Caki2 (cell line): ENCODE measurements at regions not wholly inside any gene's neighbourhood (a gene's known extent, or its start where the extent isn't known, plus 50 kb on each side); places are given as distances from the start of the nearest gene placed in this dataset.
"Not testable (repeated sequence)": the region's sequence is repeated elsewhere in the genome, so short reads cannot be mapped to it uniquely, and the experiment has no call there.

ENCODE experiments used
- DNase-seq: peaks from one replicate; pipeline ENCODE4 v3.0.0-alpha.2; 2015; ENCODE audit warnings: low read depth
- in situ Hi-C: cut with HindIII; loops from 2 replicates; pipeline ENCODE4 v1.10.0; 2016; ENCODE audit warnings: low sequenced_read_pairs, low pct_unique_long_range_greater_than_20kb, mixed read lengths

DNA sequence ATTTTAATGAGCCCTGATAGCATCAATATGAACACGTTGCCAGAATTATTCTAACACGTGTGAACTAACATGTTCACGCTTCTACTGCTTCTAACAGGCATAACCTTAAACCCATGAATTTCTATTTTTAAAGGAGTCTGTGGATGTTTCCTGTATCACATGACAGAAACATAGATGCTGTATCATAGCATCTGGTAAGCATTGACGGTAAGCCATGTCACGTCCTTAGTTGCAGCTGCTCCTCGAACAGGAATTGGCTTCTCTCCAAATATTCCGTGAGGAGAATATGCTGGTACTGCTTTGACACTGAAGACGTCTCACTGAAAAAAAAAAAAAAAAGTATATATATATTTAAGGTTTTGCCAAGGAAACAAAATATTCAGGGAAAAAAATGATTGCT is 105.1 kb upstream of the MXRA5 start:
- in situ Hi-C loops, result no loop called here
- no peak for DNase-seq

GRCh38 chrX:3450881-3451570 is 104.6 kb upstream of the MXRA5 start:
- in situ Hi-C loops, result no loop called here
- DNase-seq, result no peak

GRCh38 chrX:3449287-3449686 is 102.8 kb upstream of the MXRA5 start:
- no peak for DNase-seq
- in situ Hi-C loops, result no loop called here

GRCh38 chrX:3448563-3448962 is 102.1 kb upstream of the MXRA5 start:
- DNase-seq, result no peak
- in situ Hi-C loops, result no loop called here

DNA sequence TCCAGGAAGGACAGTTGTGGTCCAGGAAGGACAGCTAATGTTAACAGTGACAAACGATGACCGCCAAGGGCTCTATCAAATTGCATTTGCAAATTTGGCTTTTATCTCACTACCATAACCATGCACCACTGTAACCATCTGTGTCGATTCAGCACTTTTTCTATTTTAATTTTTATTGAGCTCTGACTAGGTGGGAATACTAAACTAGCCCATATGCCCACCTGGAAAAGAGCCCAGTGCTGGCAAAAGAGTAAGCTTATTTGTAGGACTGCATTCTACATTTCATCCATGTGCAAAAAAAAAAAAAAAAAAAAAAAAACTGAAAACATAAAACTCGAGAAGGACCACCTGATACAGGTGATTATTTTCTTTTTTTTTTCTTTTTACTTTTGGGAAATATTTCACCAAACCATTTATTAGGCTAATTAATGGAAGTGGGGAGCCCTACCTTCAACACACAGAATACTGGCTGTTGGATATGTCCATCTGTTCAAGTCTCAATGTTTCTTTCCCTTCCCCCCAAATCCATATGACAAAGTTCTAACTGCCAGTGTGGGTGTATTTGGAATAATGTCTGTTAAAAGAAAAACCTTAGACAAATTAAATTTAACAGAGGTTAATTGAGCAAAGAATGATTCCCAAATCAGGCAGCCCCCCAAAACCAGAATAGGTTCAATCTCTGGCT is 99.5 kb upstream of the MXRA5 start:
- no peak for DNase-seq
- in situ Hi-C loops, result no loop called here

GRCh38 chrX:3443184-3443583 is 96.7 kb upstream of the MXRA5 start:
- no peak for DNase-seq
- in situ Hi-C loops, result no loop called here

DNA sequence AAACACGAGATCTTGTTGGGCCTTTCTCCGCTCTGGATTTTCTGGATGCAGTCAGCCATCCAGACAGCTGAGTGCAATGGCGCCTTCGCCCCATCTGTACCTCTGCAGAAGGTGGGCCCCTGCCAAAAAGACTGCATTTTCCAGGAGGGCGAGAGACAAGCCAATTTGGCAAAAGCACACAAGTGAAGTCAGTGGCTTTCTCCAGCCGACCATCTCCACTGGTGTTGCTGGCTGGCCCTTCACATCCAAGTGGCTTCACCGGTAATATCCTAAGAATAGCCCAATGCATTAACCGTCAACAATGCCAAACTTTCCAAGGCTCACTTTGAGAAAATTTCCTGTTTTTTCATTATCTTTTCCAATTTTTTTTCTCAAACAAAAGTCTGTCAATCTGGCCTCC is 96.2 kb upstream of the MXRA5 start:
- no peak for DNase-seq
- in situ Hi-C loops, result no loop called here

DNA sequence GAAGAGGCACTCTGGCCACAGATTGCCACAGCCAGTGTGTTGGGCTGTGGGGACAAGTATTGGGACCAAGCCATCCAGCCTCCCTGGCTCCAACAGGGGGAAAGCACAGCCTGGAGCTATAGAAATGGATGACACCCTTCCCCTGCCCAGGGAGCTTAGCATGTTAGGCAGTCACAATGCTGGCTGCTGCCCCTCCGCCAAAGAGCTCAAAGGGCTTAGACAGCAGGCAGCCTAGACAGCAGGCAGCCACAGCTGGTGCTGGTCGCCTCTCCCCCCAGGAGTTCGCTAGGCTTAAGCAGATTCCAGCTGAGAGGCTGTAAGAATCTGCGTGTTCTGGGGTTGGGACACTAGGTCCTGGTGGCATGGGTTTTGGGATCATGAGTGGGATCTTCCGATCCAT is 94.5 kb upstream of the MXRA5 start:
- in situ Hi-C loops, result no loop called here
- no peak for DNase-seq

DNA sequence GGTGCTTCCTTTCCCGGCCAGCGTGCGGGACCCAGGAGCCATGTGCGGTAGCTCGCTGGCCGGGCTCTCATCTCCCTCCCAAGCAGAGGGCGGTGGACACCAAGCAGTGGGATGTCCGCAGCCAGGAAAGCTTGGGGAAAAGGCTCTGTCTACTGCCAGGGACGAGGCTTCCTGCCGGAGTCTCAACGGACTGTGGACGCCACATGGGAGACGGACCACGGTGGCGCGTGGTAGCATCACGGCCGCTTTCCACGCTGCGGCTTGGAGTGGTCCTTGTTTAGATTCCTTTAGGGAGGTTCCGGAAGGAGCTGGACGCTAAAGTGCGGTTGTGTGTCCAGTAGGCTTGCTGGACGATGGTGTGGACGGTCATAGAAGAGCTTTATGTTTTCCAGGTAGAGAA is 89.5 kb upstream of the MXRA5 start:
- DNase-seq, in situ Hi-C loops: not testable (repeated sequence)

DNA sequence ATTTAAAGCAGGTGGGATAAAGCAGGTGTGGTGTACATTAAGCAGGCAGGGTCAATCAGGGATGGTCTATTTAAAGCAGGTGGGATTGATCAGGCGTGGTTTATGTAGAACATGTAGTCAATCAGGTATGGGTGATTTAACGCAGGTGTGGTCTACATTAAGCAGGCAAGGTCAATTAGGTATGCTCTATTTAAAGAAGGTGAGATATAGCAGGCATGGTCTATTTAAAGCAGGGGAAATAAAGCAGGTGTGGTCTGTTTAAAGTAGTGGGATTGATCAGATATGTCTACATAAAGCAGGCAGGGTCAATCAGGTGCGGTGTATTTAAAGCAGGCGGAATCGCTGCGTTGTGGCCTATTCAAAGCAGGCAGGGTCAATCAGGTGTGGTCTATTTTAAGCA is 88.6 kb upstream of the MXRA5 start:
- in situ Hi-C loops, result no loop called here
- DNase-seq, result no peak

- in situ Hi-C loops, result no loop called here
- DNase-seq, result no peak
These were observed 82.3 kb upstream of the MXRA5 start for GRCh38 chrX:3428792-3429191.

- in situ Hi-C loops, result no loop called here
These were observed 80.1 kb upstream of the MXRA5 start for GRCh38 chrX:3426552-3426951.

DNA sequence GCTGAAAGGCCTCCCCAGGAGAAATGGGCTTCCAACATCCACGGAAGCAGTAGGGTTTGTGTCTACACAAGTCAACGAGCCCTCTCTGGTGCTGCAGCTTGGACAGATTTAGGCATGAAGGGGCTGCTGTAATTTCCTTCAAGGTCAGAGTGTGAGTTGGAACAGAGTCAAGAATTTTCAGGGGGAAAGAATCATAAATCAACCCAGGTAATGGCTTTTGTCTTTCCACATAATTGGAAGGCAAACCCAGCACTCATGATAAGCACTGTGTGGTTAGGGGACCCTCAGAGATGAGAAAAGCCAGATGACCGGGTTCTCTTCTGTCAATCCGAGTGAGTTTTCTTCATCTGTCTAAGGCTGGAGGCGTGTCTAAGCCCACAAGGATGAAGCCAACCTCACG is 78.6 kb upstream of the MXRA5 start:
- in situ Hi-C loops, result no loop called here
- DNase-seq, result no peak

More at GRCh38 chrX:3426552-3426951, 80.1 kb upstream of the MXRA5 start:
- no peak for DNase-seq

DNA sequence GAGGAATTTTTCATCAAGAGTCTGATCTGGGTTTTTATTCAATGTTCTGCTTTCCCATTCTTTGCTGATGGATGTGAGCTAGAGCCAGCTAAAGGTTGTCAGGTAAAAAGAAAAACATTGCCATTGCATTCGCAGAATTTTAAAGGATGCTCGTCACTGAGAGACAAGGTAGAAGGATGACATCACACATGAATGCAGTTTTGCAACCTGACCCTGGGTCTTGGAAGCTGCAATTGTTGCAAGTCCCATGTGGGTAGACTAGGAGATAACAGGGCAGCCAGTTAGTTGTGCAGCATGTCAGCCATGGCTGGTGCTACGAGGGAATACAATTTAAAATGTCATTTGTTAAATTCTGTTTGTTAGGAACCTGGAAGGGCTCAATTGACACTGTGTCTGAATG is 73.9 kb upstream of the MXRA5 start:
- no peak for DNase-seq
- in situ Hi-C loops, result no loop called here

DNA sequence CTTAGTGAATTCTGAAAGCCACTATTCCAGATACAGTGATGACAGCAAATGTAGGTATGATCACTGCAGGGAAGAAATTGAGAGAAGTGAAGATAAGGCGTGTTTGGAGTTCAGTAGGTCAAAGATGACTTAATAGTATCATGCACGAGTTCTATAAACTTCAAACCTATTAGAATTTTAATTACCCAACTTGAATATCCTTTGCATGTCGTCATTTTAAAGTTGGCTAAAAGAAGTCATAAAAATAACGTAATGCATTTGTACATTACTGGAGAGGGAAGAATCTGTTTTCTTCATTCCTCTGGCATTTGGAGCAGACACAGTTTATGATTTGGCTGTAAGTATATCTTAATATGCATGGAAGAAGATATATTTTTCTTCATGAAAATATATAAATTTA is 68.6 kb upstream of the MXRA5 start:
- no peak for DNase-seq
- in situ Hi-C loops, result no loop called here

GRCh38 chrX:3411626-3412025 is 65.2 kb upstream of the MXRA5 start:
- in situ Hi-C loops, DNase-seq: not testable (repeated sequence)

GRCh38 chrX:3409936-3410335 is 63.5 kb upstream of the MXRA5 start:
- in situ Hi-C loops, DNase-seq: not testable (repeated sequence)

- in situ Hi-C loops, result no loop called here
- no peak for DNase-seq
These were observed 61.3 kb upstream of the MXRA5 start for GRCh38 chrX:3407781-3408180.

DNA sequence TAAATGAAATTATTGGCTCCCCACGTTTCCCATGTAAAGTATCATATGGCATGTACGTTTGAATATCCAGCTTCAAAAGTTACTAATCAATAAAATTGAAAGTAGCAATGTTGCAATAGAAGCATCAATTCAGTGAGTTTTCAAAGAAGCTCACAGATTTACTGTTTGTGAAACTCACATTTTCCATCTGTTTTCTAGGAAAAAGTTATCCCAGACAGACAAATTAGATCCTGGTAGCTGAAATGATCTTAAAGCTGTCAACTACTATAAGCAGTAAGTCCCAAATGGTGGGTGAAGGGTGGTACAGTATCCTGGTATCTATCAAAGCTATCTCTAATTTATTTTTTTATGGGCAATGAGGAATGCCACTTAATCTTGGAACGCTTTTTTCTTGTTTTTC is 60.7 kb upstream of the MXRA5 start:
- DNase-seq, result no peak
- in situ Hi-C loops, result no loop called here

GRCh38 chrX:3403748-3404147 is 57.3 kb upstream of the MXRA5 start:
- in situ Hi-C loops, result no loop called here
- no peak for DNase-seq
